ENCODE measurements at regions not wholly inside any gene's neighbourhood (a gene's known extent, or its start where the extent isn't known, plus 50 kb on each side); places are given as distances from the start of the nearest gene placed in this dataset.
"Not testable (repeated sequence)": the region's sequence is repeated elsewhere in the genome, so short reads cannot be mapped to it uniquely, and the experiment has no call there.

GRCh38 chr20:55937283-55937682 is 68.0 kb downstream of the CBLN4 start:
- peak overlapping the region; percentile 31; the same call in 1 of the 2 replicates for H3K27ac ChIP-seq
- TF ChIP-seq CTCF (IDR thresholded peaks at IDR 0.05) (no peak), ZFX (IDR thresholded peaks at IDR 0.05; ENCODE audit: borderline replicate concordance) (no peak)

GRCh38 chr20:55936209-55936595 is 69.1 kb downstream of the CBLN4 start:
- TF ChIP-seq CTCF (IDR thresholded peaks at IDR 0.05) (no peak), ZFX (IDR thresholded peaks at IDR 0.05; ENCODE audit: borderline replicate concordance) (no peak)

GRCh38 chr20:55935448-55936208 is 69.7 kb downstream of the CBLN4 start:
- H3K27ac ChIP-seq = no peak overlapping the region
- TF ChIP-seq CTCF (IDR thresholded peaks at IDR 0.05) = no peak

More at GRCh38 chr20:55936209-55936595, 69.1 kb downstream of the CBLN4 start:
- H3K27ac ChIP-seq = no peak overlapping the region

GRCh38 chr20:55934146-55934545 is 71.2 kb downstream of the CBLN4 start:
- TF ChIP-seq CTCF (IDR thresholded peaks at IDR 0.05) = no peak
- TF ChIP-seq ZFX (IDR thresholded peaks at IDR 0.05; ENCODE audit: borderline replicate concordance) = no peak
- H3K27ac ChIP-seq = no peak overlapping the region

GRCh38 chr20:55930876-55931275 is 74.4 kb downstream of the CBLN4 start:
- not testable (repeated sequence) for H3K27ac ChIP-seq

- H3K27ac ChIP-seq = no peak overlapping the region
- no peak for TF ChIP-seq CTCF (IDR thresholded peaks at IDR 0.05)
- TF ChIP-seq ZFX (IDR thresholded peaks at IDR 0.05; ENCODE audit: borderline replicate concordance) = no peak
Measured at GRCh38 chr20:55928266-55928665, 77.1 kb downstream of the CBLN4 start.

- TF ChIP-seq ZFX (IDR thresholded peaks at IDR 0.05; ENCODE audit: borderline replicate concordance) (no peak), CTCF (IDR thresholded peaks at IDR 0.05) (no peak)
Measured at GRCh38 chr20:55919956-55920355, 85.4 kb downstream of the CBLN4 start.

GRCh38 chr20:55919319-55919718 is 86.0 kb downstream of the CBLN4 start:
- TF ChIP-seq CTCF (IDR thresholded peaks at IDR 0.05) = no peak
- TF ChIP-seq ZFX (IDR thresholded peaks at IDR 0.05; ENCODE audit: borderline replicate concordance) = no peak

More at GRCh38 chr20:55919956-55920355, 85.4 kb downstream of the CBLN4 start:
- H3K27ac ChIP-seq = no peak overlapping the region

More at GRCh38 chr20:55919319-55919718, 86.0 kb downstream of the CBLN4 start:
- H3K27ac ChIP-seq = no peak overlapping the region
